Aorta (tissue), 5 donors: ENCODE measurements at regions not wholly inside any gene's neighbourhood (a gene's known extent, or its start where the extent isn't known, plus 50 kb on each side); places are given as distances from the start of the nearest gene placed in this dataset.
A peak's percentile ranks its signal among the peaks of the same experiment; 100 is the strongest.

Experiments
- ATAC-seq: fragments of 200-7000 bp; cut with Tn5 transposase; one replicate; pipeline ENCODE4 v1.9.1; 2022; ENCODE audit warnings: moderate library complexity; ENCODE audit not compliant: low FRiP score
- DNase-seq, 2 donors: peaks; one replicate each; pipeline ENCODE4 v3.0.0-alpha.2; 2020
- H3K27ac ChIP-seq, 2 donors: one replicate each; pipeline ENCODE4 v1.5.1; 2013; ENCODE audit warnings: low read length in 2 of 2, mild to moderate bottlenecking in 2 of 2, moderate library complexity in 2 of 2, control low read depth in 1 of 2, inconsistent platforms in 1 of 2, low read depth in 1 of 2
- H3K27me3 ChIP-seq, 2 donors: one replicate each; pipeline ENCODE4 v1.6.1; 2013; ENCODE audit warnings: control low read depth in 1 of 2, low read length in 1 of 2, mild to moderate bottlenecking in 1 of 2, moderate library complexity in 1 of 2; ENCODE audit not compliant: insufficient read depth in 2 of 2, control insufficient read depth in 1 of 2
- H3K36me3 ChIP-seq, 2 donors: one replicate each; pipeline ENCODE4 v1.6.1; 2013; ENCODE audit warnings: control low read depth in 1 of 2, low read length in 1 of 2, mild to moderate bottlenecking in 1 of 2; ENCODE audit not compliant: insufficient read depth in 2 of 2, control insufficient read depth in 1 of 2
- H3K4me1 ChIP-seq, 2 donors: one replicate each; pipeline ENCODE4 v1.6.1; 2013; ENCODE audit warnings: low read length in 2 of 2, control low read depth in 1 of 2, mild to moderate bottlenecking in 1 of 2, moderate library complexity in 1 of 2; ENCODE audit not compliant: insufficient read depth in 2 of 2, control insufficient read depth in 1 of 2
- H3K4me3 ChIP-seq, 2 donors: one replicate each; pipeline ENCODE4 v1.5.1; 2013; ENCODE audit warnings: low read length in 2 of 2, control low read depth in 1 of 2, mild to moderate bottlenecking in 1 of 2
- H3K9me3 ChIP-seq: one replicate; pipeline ENCODE4 v1.6.1; 2013; ENCODE audit warnings: mild to moderate bottlenecking, low read length; ENCODE audit not compliant: control insufficient read depth
- WGBS, 2 donors: extraction: QIAGEN DNeasy Blood & Tissue Kit; methylation state at CpG; one replicate each; pipeline ENCODE4 v1.1.7; 2013; 5-methylcytosine and 5-hydroxymethylcytosine counted together
- intact Hi-C, 2 donors: fragments of 100-400 bp; cut with DNase I; formaldehyde crosslinking; loops; one replicate each; pipeline versions ENCODE4 v1.14.2 to v1.15.0; 2022
- donor health status: healthy with polysubstance abuse.
- donor health status: Bipolar disorder and iron deficiency.
- donor health status: DM: no; HTN: no; CAD: no.
- donor health status: DM: no; HTN: no; CAD: no.
- donor health status: DM: yes; HTN: yes; CAD: no.

GRCh38 chr9:1876891-1877496, 138.2 kb upstream of the SMARCA2 start:
- no peaks in the 10 kb centered on the region for H3K4me1 ChIP-seq
- ATAC-seq (no peak), DNase-seq (no peak)
- WGBS, 2 donors = 90 to 91% methylated on average over 5 of the region's 5 CpGs
- no peak overlapping the region for H3K4me3 ChIP-seq
- no peak overlapping the region for H3K27ac ChIP-seq
- H3K27me3 ChIP-seq = peaks cover 0 to 5% of the 10 kb centered on the region in 2 donors
- H3K9me3 ChIP-seq = peaks cover 2% of the 10 kb centered on the region
- no peaks in the 10 kb centered on the region for H3K36me3 ChIP-seq
- intact Hi-C loops = no loop called here

- ATAC-seq = no peak
- Histone ChIP-seq H3K36me3 (no peaks in the 10 kb centered on the region), H3K4me1 (no peaks in the 10 kb centered on the region), H3K27me3 (peaks cover 0 to 3% of the 10 kb centered on the region in 2 donors), H3K9me3 (peaks cover 2% of the 10 kb centered on the region), H3K4me3 (no peak overlapping the region), H3K27ac (no peak overlapping the region)
- 83 to 89% methylated on average over 4 of the region's 4 CpGs for WGBS, 2 donors
- intact Hi-C loops = no loop called here
- no peak for DNase-seq
Measured at GRCh38 chr9:1877951-1878350, 137.2 kb upstream of the SMARCA2 start.

- Histone ChIP-seq H3K27me3 (peaks cover 0 to 2% of the 10 kb centered on the region in 2 donors), H3K27ac (no peak overlapping the region), H3K4me1 (no peaks in the 10 kb centered on the region), H3K36me3 (no peaks in the 10 kb centered on the region), H3K9me3 (peaks cover 2% of the 10 kb centered on the region), H3K4me3 (no peak overlapping the region)
- 87 to 90% methylated on average over 3 of the region's 3 CpGs for WGBS, 2 donors
- intact Hi-C loops = no loop called here
- DNase-seq (no peak), ATAC-seq (no peak)
Measured at GRCh38 chr9:1878811-1879210, 136.3 kb upstream of the SMARCA2 start.

GRCh38 chr9:1879501-1879900, 135.6 kb upstream of the SMARCA2 start:
- DNase-seq (no peak), ATAC-seq (no peak)
- Histone ChIP-seq H3K36me3 (no peaks in the 10 kb centered on the region), H3K27me3 (peaks cover 0 to 2% of the 10 kb centered on the region in 2 donors), H3K4me1 (no peaks in the 10 kb centered on the region), H3K4me3 (no peak overlapping the region), H3K27ac (no peak overlapping the region), H3K9me3 (peaks cover 2% of the 10 kb centered on the region)
- WGBS, 2 donors = 91 to 92% methylated on average over 4 of the region's 4 CpGs
- intact Hi-C loops = no loop called here

- intact Hi-C loops = no loop called here
- DNase-seq (no peak), ATAC-seq (no peak)
- H3K27me3 ChIP-seq = peaks cover 0 to 2% of the 10 kb centered on the region in 2 donors
- no peak overlapping the region for H3K27ac ChIP-seq
- 87 to 88% methylated on average over 4 of the region's 4 CpGs for WGBS, 2 donors
- peak overlapping the region in 1 of 2 donors; percentile 10 for H3K4me3 ChIP-seq
- peaks cover 2% of the 10 kb centered on the region for H3K9me3 ChIP-seq
- H3K4me1 ChIP-seq = no peaks in the 10 kb centered on the region
- no peaks in the 10 kb centered on the region for H3K36me3 ChIP-seq
Measured at GRCh38 chr9:1880038-1880565, 135.0 kb upstream of the SMARCA2 start.

GRCh38 chr9:1881708-1882295, 133.3 kb upstream of the SMARCA2 start:
- Histone ChIP-seq H3K36me3 (no peaks in the 10 kb centered on the region), H3K27ac (no peak overlapping the region), H3K9me3 (peaks cover 2% of the 10 kb centered on the region), H3K4me3 (no peak overlapping the region), H3K27me3 (peaks cover 0 to 2% of the 10 kb centered on the region in 2 donors), H3K4me1 (no peaks in the 10 kb centered on the region)
- 45 to 50% methylated on average over 2 of the region's 2 CpGs for WGBS, 2 donors
- no peak for DNase-seq
- ATAC-seq = no peak
- intact Hi-C loops = no loop called here

GRCh38 chr9:1882711-1883403, 132.3 kb upstream of the SMARCA2 start:
- Histone ChIP-seq H3K36me3 (no peaks in the 10 kb centered on the region), H3K9me3 (peaks cover 2% of the 10 kb centered on the region), H3K27me3 (peaks cover 0 to 2% of the 10 kb centered on the region in 2 donors), H3K4me1 (no peaks in the 10 kb centered on the region), H3K27ac (no peak overlapping the region), H3K4me3 (no peak overlapping the region)
- intact Hi-C loops = no loop called here
- no peak for DNase-seq
- ATAC-seq = no peak
- 43 to 55% methylated on average over 4 of the region's 4 CpGs for WGBS, 2 donors

- no peak overlapping the region for H3K27ac ChIP-seq
- no peaks in the 10 kb centered on the region for H3K9me3 ChIP-seq
- H3K36me3 ChIP-seq = no peaks in the 10 kb centered on the region
- no peak for ATAC-seq
- H3K4me3 ChIP-seq = no peak overlapping the region
- H3K4me1 ChIP-seq = no peaks in the 10 kb centered on the region
- no peaks in the 10 kb centered on the region for H3K27me3 ChIP-seq
- intact Hi-C loops = no loop called here
- 77% methylated on average over 3 of the region's 3 CpGs for WGBS, 2 donors
- DNase-seq = no peak
Measured at GRCh38 chr9:1890201-1890600, 124.9 kb upstream of the SMARCA2 start.

GRCh38 chr9:1890816-1891215, 124.3 kb upstream of the SMARCA2 start:
- Histone ChIP-seq H3K27me3 (no peaks in the 10 kb centered on the region), H3K27ac (no peak overlapping the region), H3K4me1 (no peaks in the 10 kb centered on the region), H3K36me3 (no peaks in the 10 kb centered on the region), H3K4me3 (no peak overlapping the region), H3K9me3 (no peaks in the 10 kb centered on the region)
- intact Hi-C loops = no loop called here
- no peak for ATAC-seq
- DNase-seq = no peak
- WGBS, 2 donors = 21 to 25% methylated on average over 3 of the region's 3 CpGs
